ENCODE measurements at regions not wholly inside any gene's neighbourhood (a gene's known extent, or its start where the extent isn't known, plus 50 kb on each side); places are given as distances from the start of the nearest gene placed in this dataset.

DNA sequence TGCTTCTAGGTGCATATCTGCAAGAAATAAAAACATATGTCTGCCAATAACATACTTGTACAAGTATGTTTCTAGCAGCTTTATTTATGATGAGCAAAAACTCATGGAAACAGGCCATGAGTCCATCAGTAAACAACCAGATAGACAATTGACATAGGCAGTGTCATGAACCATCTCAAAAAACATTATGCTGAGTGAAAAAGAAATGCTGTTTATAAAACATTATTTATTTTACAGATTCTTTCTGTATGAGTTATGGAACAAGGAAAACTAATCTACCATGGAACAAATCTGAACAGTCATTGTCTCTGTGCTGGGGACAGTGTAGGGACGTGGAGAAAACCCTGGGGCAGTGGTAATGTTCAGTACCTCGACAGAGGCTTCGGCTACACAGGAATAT lies 283.9 kb downstream of the UQCRFS1 start:
- Histone ChIP-seq H3K36me3 (ENCODE audit: control insufficient read depth in 2 of 2, extremely low read depth in 1 of 2, insufficient read depth in 2 of 2, low read length in 2 of 2) (no peaks in the 10 kb centered on the region), H3K9ac (replicated peaks; ENCODE audit: extremely low read depth, insufficient read depth, low read length) (no peak overlapping the region), H3K27ac (ENCODE audit: insufficient read depth, low read depth, low read length) (no peak overlapping the region), H3K9me1 (replicated peaks; ENCODE audit: control insufficient read depth, extremely low read depth, insufficient read depth, low read length) (no peaks in the 10 kb centered on the region), H3K4me1 (ENCODE audit: control insufficient read depth, extremely low read depth, insufficient read depth, low read length) (no peaks in the 10 kb centered on the region), H4K20me1 (replicated peaks; ENCODE audit: control insufficient read depth, extremely low read depth, insufficient read depth, low read length) (no peaks in the 10 kb centered on the region), H3K79me2 (ENCODE audit: control insufficient read depth, insufficient read depth, low read length) (no peaks in the 10 kb centered on the region), H2AFZ (ENCODE audit: low read depth, low read length) (no peak overlapping the region), H3K4me2 (ENCODE audit: insufficient read depth, low read length) (no peak overlapping the region), H3K9me3 (replicated peaks; ENCODE audit: control insufficient read depth, insufficient read depth, low read length) (peaks cover 3% of the 10 kb centered on the region), H3K27me3 (ENCODE audit: control insufficient read depth in 2 of 2, insufficient read depth in 2 of 2, low read length in 2 of 2) (no peaks in the 10 kb centered on the region), H3K4me3 (replicated peaks in 1 of 3; ENCODE audit: insufficient read depth in 1 of 3, low read depth in 1 of 3, low read length in 3 of 3) (no peak overlapping the region)
- DNase-seq (ENCODE audit: low read depth, low spot score) (no peak), FAIRE-seq (no peak)
- dilution Hi-C loops (cut with MboI; ENCODE audit: extremely low pct_ligation_motif_present, low sequenced_read_pairs), result no loop called here
- ChIA-PET CTCF (no interaction called here), POLR2A (no interaction called here)
- TF ChIP-seq POLR2AphosphoS5 (IDR thresholded peaks at IDR 0.05; ENCODE audit: insufficient read depth, low read depth, low read length) (no peak), JUN (IDR thresholded peaks at IDR 0.05; ENCODE audit: borderline replicate concordance, insufficient read depth, insufficient read length, low read depth) (no peak), EZH2 (IDR thresholded peaks at IDR 0.05; ENCODE audit: borderline replicate concordance, low read depth, low read length, severe bottlenecking) (no peak)
- TF ChIP-seq, protein P1, sequence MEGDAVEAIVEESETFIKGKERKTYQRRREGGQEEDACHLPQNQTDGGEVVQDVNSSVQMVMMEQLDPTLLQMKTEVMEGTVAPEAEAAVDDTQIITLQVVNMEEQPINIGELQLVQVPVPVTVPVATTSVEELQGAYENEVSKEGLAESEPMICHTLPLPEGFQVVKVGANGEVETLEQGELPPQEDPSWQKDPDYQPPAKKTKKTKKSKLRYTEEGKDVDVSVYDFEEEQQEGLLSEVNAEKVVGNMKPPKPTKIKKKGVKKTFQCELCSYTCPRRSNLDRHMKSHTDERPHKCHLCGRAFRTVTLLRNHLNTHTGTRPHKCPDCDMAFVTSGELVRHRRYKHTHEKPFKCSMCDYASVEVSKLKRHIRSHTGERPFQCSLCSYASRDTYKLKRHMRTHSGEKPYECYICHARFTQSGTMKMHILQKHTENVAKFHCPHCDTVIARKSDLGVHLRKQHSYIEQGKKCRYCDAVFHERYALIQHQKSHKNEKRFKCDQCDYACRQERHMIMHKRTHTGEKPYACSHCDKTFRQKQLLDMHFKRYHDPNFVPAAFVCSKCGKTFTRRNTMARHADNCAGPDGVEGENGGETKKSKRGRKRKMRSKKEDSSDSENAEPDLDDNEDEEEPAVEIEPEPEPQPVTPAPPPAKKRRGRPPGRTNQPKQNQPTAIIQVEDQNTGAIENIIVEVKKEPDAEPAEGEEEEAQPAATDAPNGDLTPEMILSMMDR (IDR thresholded peaks at IDR 0.05; ENCODE audit: extremely low read depth in 1 of 2, insufficient read depth in 1 of 2, low read depth in 1 of 2, low read length in 2 of 2), result no peak
- TF ChIP-seq, protein P2, sequence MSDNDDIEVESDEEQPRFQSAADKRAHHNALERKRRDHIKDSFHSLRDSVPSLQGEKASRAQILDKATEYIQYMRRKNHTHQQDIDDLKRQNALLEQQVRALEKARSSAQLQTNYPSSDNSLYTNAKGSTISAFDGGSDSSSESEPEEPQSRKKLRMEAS (IDR thresholded peaks at IDR 0.05; ENCODE audit: insufficient read depth, insufficient read length), result no peak
- BruUV-seq (replicated peaks), result no TSS peak
- intact Hi-C loops (cut with micrococcal nuclease), result no loop called here

DNA sequence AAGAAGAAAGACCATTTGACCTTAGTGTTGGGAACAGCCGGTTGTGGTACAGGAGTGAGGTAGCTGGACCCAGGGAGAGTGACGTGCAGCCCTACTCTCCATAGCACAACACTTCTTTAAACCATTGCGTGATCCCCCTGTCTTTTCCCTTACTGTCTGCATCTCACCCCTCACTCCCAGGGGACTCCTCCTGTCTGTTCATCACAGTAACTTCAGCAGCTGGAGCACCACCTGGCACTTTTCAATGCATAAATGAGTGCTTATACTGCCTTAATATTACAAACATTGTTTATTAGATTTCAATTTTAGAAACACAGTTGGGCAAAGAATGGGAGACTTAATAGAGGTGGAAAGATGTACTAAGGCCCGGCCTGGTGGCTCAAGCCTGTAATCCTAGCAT lies 285.5 kb downstream of the UQCRFS1 start:
- Histone ChIP-seq H3K9me1 (replicated peaks; ENCODE audit: control insufficient read depth, extremely low read depth, insufficient read depth, low read length) (no peaks in the 10 kb centered on the region), H3K36me3 (ENCODE audit: control insufficient read depth in 2 of 2, extremely low read depth in 1 of 2, insufficient read depth in 2 of 2, low read length in 2 of 2) (no peaks in the 10 kb centered on the region), H3K27ac (ENCODE audit: insufficient read depth, low read depth, low read length) (no peak overlapping the region), H2AFZ (ENCODE audit: low read depth, low read length) (no peak overlapping the region), H3K4me1 (ENCODE audit: control insufficient read depth, extremely low read depth, insufficient read depth, low read length) (no peaks in the 10 kb centered on the region), H3K9me3 (replicated peaks; ENCODE audit: control insufficient read depth, insufficient read depth, low read length) (peaks cover 4% of the 10 kb centered on the region), H3K4me2 (ENCODE audit: insufficient read depth, low read length) (no peak overlapping the region), H4K20me1 (replicated peaks; ENCODE audit: control insufficient read depth, extremely low read depth, insufficient read depth, low read length) (no peaks in the 10 kb centered on the region), H3K79me2 (ENCODE audit: control insufficient read depth, insufficient read depth, low read length) (no peaks in the 10 kb centered on the region), H3K27me3 (ENCODE audit: control insufficient read depth in 2 of 2, insufficient read depth in 2 of 2, low read length in 2 of 2) (no peaks in the 10 kb centered on the region), H3K4me3 (replicated peaks in 1 of 3; ENCODE audit: insufficient read depth in 1 of 3, low read depth in 1 of 3, low read length in 3 of 3) (no peak overlapping the region), H3K9ac (replicated peaks; ENCODE audit: extremely low read depth, insufficient read depth, low read length) (no peak overlapping the region)
- ChIA-PET POLR2A (no interaction called here), CTCF (no interaction called here)
- dilution Hi-C loops (cut with MboI; ENCODE audit: extremely low pct_ligation_motif_present, low sequenced_read_pairs), result no loop called here
- no TSS peak for BruUV-seq (replicated peaks)
- intact Hi-C loops (cut with micrococcal nuclease), result no loop called here
- no peak for FAIRE-seq
- no peak for DNase-seq (ENCODE audit: low read depth, low spot score)
- TF ChIP-seq FOS (IDR thresholded peaks at IDR 0.05; ENCODE audit: borderline replicate concordance, insufficient read depth, low read length) (no peak), EZH2 (IDR thresholded peaks at IDR 0.05; ENCODE audit: borderline replicate concordance, low read depth, low read length, severe bottlenecking) (no peak), MYC (IDR thresholded peaks at IDR 0.05; ENCODE audit: low read depth, low read length) (no peak), GATA2 (IDR thresholded peaks at IDR 0.05; ENCODE audit: insufficient read depth, insufficient read length, low read depth, low read length) (no peak), POLR2AphosphoS5 (IDR thresholded peaks at IDR 0.05; ENCODE audit: insufficient read depth, low read depth, low read length) (no peak), POLR2A (IDR thresholded peaks at IDR 0.05; ENCODE audit: low read depth, low read length) (no peak), JUN (IDR thresholded peaks at IDR 0.05; ENCODE audit: borderline replicate concordance, insufficient read depth, insufficient read length, low read depth) (no peak)
- TF ChIP-seq, protein P2 (IDR thresholded peaks at IDR 0.05; ENCODE audit: insufficient read depth, insufficient read length), result no peak
- TF ChIP-seq, protein P1 (IDR thresholded peaks at IDR 0.05; ENCODE audit: extremely low read depth in 1 of 2, insufficient read depth in 1 of 2, low read depth in 1 of 2, low read length in 2 of 2), result no peak

Data from endothelial cell of umbilical vein (primary cell).